ENCODE measurements at regions not wholly inside any gene's neighbourhood (a gene's known extent, or its start where the extent isn't known, plus 50 kb on each side); places are given as distances from the start of the nearest gene placed in this dataset.

DNA sequence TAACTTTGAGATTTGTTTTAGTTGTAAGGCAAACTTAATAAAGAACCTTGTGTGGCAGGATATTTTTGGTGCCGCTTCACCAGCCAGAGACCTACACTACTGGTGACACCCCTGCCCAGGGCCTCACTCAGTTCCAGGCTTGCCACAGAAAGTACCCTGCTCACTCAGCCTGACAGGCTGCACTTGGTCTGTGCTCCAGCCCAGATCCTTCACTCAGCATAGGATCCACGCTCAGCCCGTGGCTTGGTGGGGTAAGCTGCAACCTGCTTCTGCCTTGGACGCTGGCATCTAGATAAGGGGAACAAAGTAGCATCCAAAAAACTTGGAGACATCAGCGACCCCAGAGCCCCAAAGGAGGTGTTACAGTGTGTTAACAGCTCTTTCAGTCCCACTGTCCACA, 825.5 kb downstream of the EPHA3 start:
- TF ChIP-seq, protein P1, sequence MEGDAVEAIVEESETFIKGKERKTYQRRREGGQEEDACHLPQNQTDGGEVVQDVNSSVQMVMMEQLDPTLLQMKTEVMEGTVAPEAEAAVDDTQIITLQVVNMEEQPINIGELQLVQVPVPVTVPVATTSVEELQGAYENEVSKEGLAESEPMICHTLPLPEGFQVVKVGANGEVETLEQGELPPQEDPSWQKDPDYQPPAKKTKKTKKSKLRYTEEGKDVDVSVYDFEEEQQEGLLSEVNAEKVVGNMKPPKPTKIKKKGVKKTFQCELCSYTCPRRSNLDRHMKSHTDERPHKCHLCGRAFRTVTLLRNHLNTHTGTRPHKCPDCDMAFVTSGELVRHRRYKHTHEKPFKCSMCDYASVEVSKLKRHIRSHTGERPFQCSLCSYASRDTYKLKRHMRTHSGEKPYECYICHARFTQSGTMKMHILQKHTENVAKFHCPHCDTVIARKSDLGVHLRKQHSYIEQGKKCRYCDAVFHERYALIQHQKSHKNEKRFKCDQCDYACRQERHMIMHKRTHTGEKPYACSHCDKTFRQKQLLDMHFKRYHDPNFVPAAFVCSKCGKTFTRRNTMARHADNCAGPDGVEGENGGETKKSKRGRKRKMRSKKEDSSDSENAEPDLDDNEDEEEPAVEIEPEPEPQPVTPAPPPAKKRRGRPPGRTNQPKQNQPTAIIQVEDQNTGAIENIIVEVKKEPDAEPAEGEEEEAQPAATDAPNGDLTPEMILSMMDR (IDR thresholded peaks at IDR 0.05): no peak
- no peak for TF ChIP-seq POLR2A (IDR thresholded peaks at IDR 0.05)
